IPS DF 19.7 (cell line): ENCODE measurements at regions not wholly inside any gene's neighbourhood (a gene's known extent, or its start where the extent isn't known, plus 50 kb on each side); places are given as distances from the start of the nearest gene placed in this dataset.

Source experiments
- DNase-seq: peaks from one replicate; pipeline ENCODE4 v3.0.0-alpha.2; 2013; ENCODE audit warnings: low read depth, low spot score

- DNase-seq = no peak
Observed at GRCh38 chr3:124439603-124440002, 290.6 kb upstream of the UMPS start.

- no peak for DNase-seq
Observed at GRCh38 chr3:124441766-124442165, 288.5 kb upstream of the UMPS start.

- no peak for DNase-seq
Observed at GRCh38 chr3:124442463-124442862, 287.8 kb upstream of the UMPS start.

GRCh38 chr3:124443446-124443845 is 286.8 kb upstream of the UMPS start:
- DNase-seq = no peak

GRCh38 chr3:124444075-124444474 is 286.2 kb upstream of the UMPS start:
- no peak for DNase-seq

- no peak for DNase-seq
Observed at GRCh38 chr3:124444896-124445295, 285.4 kb upstream of the UMPS start.

GRCh38 chr3:124447845-124448244 is 282.4 kb upstream of the UMPS start:
- no peak for DNase-seq

GRCh38 chr3:124448954-124449353 is 281.3 kb upstream of the UMPS start:
- no peak for DNase-seq

GRCh38 chr3:124450366-124450765 is 279.9 kb upstream of the UMPS start:
- no peak for DNase-seq

- no peak for DNase-seq
Observed at GRCh38 chr3:124451630-124452317, 278.5 kb upstream of the UMPS start.

- DNase-seq = no peak
Observed at GRCh38 chr3:124453189-124453588, 277.1 kb upstream of the UMPS start.

GRCh38 chr3:124455891-124456290 is 274.4 kb upstream of the UMPS start:
- DNase-seq = no peak

GRCh38 chr3:124456506-124456905 is 273.7 kb upstream of the UMPS start:
- no peak for DNase-seq

- no peak for DNase-seq
Observed at GRCh38 chr3:124459678-124460077, 270.6 kb upstream of the UMPS start.

- no peak for DNase-seq
Observed at GRCh38 chr3:124461126-124461525, 269.1 kb upstream of the UMPS start.

GRCh38 chr3:124461838-124462632 is 268.2 kb upstream of the UMPS start:
- DNase-seq = no peak

- DNase-seq = no peak
Observed at GRCh38 chr3:124463234-124463633, 267.0 kb upstream of the UMPS start.

- DNase-seq = no peak
Observed at GRCh38 chr3:124467980-124468902, 262.0 kb upstream of the UMPS start.

- DNase-seq = no peak
Observed at GRCh38 chr3:124469555-124469954, 260.7 kb upstream of the UMPS start.

GRCh38 chr3:124478830-124479229 is 251.4 kb upstream of the UMPS start:
- DNase-seq = no peak

GRCh38 chr3:124483915-124484470 is 246.3 kb upstream of the UMPS start:
- no peak for DNase-seq

- DNase-seq = no peak
Observed at GRCh38 chr3:124486324-124486723, 243.9 kb upstream of the UMPS start.
